ENCODE measurements at regions not wholly inside any gene's neighbourhood (a gene's known extent, or its start where the extent isn't known, plus 50 kb on each side); places are given as distances from the start of the nearest gene placed in this dataset.

- TF ChIP-seq, protein P1, sequence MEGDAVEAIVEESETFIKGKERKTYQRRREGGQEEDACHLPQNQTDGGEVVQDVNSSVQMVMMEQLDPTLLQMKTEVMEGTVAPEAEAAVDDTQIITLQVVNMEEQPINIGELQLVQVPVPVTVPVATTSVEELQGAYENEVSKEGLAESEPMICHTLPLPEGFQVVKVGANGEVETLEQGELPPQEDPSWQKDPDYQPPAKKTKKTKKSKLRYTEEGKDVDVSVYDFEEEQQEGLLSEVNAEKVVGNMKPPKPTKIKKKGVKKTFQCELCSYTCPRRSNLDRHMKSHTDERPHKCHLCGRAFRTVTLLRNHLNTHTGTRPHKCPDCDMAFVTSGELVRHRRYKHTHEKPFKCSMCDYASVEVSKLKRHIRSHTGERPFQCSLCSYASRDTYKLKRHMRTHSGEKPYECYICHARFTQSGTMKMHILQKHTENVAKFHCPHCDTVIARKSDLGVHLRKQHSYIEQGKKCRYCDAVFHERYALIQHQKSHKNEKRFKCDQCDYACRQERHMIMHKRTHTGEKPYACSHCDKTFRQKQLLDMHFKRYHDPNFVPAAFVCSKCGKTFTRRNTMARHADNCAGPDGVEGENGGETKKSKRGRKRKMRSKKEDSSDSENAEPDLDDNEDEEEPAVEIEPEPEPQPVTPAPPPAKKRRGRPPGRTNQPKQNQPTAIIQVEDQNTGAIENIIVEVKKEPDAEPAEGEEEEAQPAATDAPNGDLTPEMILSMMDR (tag by site-specific recombination; IDR thresholded peaks at IDR 0.05) = no peak
- TF ChIP-seq ZBTB11 (tag by site-specific recombination; conservative IDR thresholded peaks at IDR 0.05; ENCODE audit: low read depth) (no peak), TCF7L2 (IDR thresholded peaks at IDR 0.05; ENCODE audit: borderline replicate concordance, low read depth, low read length) (no peak), ZNF133 (tag by site-specific recombination; IDR thresholded peaks at IDR 0.05) (no peak), YY1 (tag by site-specific recombination; IDR thresholded peaks at IDR 0.05) (no peak), RBAK (tag by site-specific recombination; IDR thresholded peaks at IDR 0.05) (no peak)
Observed at GRCh38 chr12:132433641-132434395, 56.1 kb upstream of the FBRSL1 start.

Measured in HEK293 (cell line).